PC-9 (cell line): ENCODE measurements at regions not wholly inside any gene's neighbourhood (a gene's known extent, or its start where the extent isn't known, plus 50 kb on each side); places are given as distances from the start of the nearest gene placed in this dataset.

Experiments used
- BruUV-seq: library from RNA; stranded (reverse); fragments of 400-500 nt; replicated peaks from 2 replicates; lab custom pipeline; 2021; lab: Mats Ljungman, UMichigan
- CTCF ChIA-PET: fragments of 300-600 bp; sonication (Branson Sonifier 250); formaldehyde crosslinking; loops from one replicate; lab custom pipeline; 2022; ENCODE audit warnings: antibody characterized with exemption; lab: Charles Lee
- POLR2A ChIA-PET: fragments of 300-600 bp; sonication (Branson Sonifier 250); formaldehyde crosslinking; loops from one replicate; lab custom pipeline; 2022; ENCODE audit warnings: antibody characterized with exemption; ENCODE audit not compliant: unreplicated experiment; lab: Charles Lee
- DNase-seq, 2 experiments: peaks; one replicate each; pipeline versions ENCODE4 v3.0.0 to v3.0.0-alpha.2; 2015 to 2022; ENCODE audit warnings: mixed read lengths in 1 of 2
- H2AFZ ChIP-seq: fragments of 200-600 bp; sonication (generic); 2 replicates; pipeline ENCODE4 v1.8.1; 2017; ENCODE audit warnings: antibody characterized with exemption
- H3F3A ChIP-seq: fragments of 200-600 bp; sonication (generic); 2 replicates; pipeline ENCODE4 v1.8.1; 2017; ENCODE audit warnings: antibody characterized with exemption, mild to moderate bottlenecking, low read depth; ENCODE audit not compliant: insufficient read depth
- H3K27ac ChIP-seq: fragments of 200-600 bp; sonication (generic); 2 replicates; pipeline ENCODE4 v1.6.1; 2016; ENCODE audit warnings: mixed run types
- H3K27me3 ChIP-seq: fragments of 200-600 bp; sonication (generic); 2 replicates; pipeline ENCODE4 v1.6.1; 2016; ENCODE audit warnings: low read depth, mixed run types; ENCODE audit not compliant: insufficient read depth
- H3K36me3 ChIP-seq: fragments of 200-600 bp; sonication (generic); 2 replicates; pipeline ENCODE4 v1.6.1; 2016; ENCODE audit warnings: low read depth, mixed run types
- H3K4me1 ChIP-seq: fragments of 200-600 bp; sonication (generic); replicated peaks from 2 replicates; pipeline ENCODE4 v1.6.1; 2016; ENCODE audit warnings: mixed run types; ENCODE audit not compliant: insufficient read depth
- H3K4me2 ChIP-seq: fragments of 200-600 bp; sonication (generic); 2 replicates; pipeline ENCODE4 v1.6.1; 2017; ENCODE audit warnings: mixed run types
- H3K4me3 ChIP-seq: fragments of 200-600 bp; sonication (generic); 2 replicates; pipeline ENCODE4 v1.6.1; 2016; ENCODE audit warnings: mixed run types
- H3K79me2 ChIP-seq: fragments of 200-600 bp; sonication (generic); 2 replicates; pipeline ENCODE4 v1.6.1; 2017; ENCODE audit warnings: low read depth, mixed run types
- H3K9me2 ChIP-seq: fragments of 200-600 bp; sonication (generic); 2 replicates; pipeline ENCODE4 v1.8.1; 2017; ENCODE audit warnings: mild to moderate bottlenecking; ENCODE audit not compliant: insufficient read depth
- H3K9me3 ChIP-seq: fragments of 200-600 bp; sonication (generic); 2 replicates; pipeline ENCODE4 v1.8.1; 2016; ENCODE audit warnings: low read depth; ENCODE audit not compliant: insufficient read depth
- H4K20me1 ChIP-seq: fragments of 200-600 bp; sonication (generic); 2 replicates; pipeline ENCODE4 v1.8.1; 2017; ENCODE audit not compliant: insufficient read depth
- CTCF ChIP-seq: fragments of 200-600 bp; sonication (generic); conservative IDR thresholded peaks from 2 replicates; pipeline ENCODE4 v1.6.1; 2017; ENCODE audit warnings: mixed run types, antibody characterized with exemption, mild to moderate bottlenecking, moderate library complexity
- EZH2 ChIP-seq: fragments of 200-600 bp; sonication (generic); IDR thresholded peaks from 2 replicates; pipeline ENCODE4 v1.8.0; 2017; ENCODE audit warnings: antibody characterized with exemption, low read depth
- intact Hi-C: fragments of 100-400 bp; cut with micrococcal nuclease; formaldehyde crosslinking; loops from one replicate; pipeline ENCODE4 v1.10.0; 2022; ENCODE audit not compliant: unreplicated experiment

GRCh38 chr2:60641811-60642788 is 88.6 kb upstream of the BCL11A start:
- H3F3A ChIP-seq: no peaks in the 10 kb centered on the region
- H3K27me3 ChIP-seq: peaks cover 96% of the 10 kb centered on the region
- no peak overlapping the region for H3K27ac ChIP-seq
- no peaks in the 10 kb centered on the region for H3K36me3 ChIP-seq
- H4K20me1 ChIP-seq: no peaks in the 10 kb centered on the region
- H3K9me2 ChIP-seq: no peaks in the 10 kb centered on the region
- POLR2A ChIA-PET: no interaction called here
- no TSS peak for BruUV-seq
- no peaks in the 10 kb centered on the region for H3K4me1 ChIP-seq
- intact Hi-C loops: no loop called here
- CTCF ChIA-PET: no interaction called here
- no peaks in the 10 kb centered on the region for H3K9me3 ChIP-seq
- TF ChIP-seq EZH2 (no peak), CTCF (peak; percentile 91)
- peak in 1 of 2 experiments; percentile 7 for DNase-seq
- H3K4me2 ChIP-seq: no peak overlapping the region
- no peak overlapping the region for H3K4me3 ChIP-seq
- no peak overlapping the region for H2AFZ ChIP-seq
- no peaks in the 10 kb centered on the region for H3K79me2 ChIP-seq

DNA sequence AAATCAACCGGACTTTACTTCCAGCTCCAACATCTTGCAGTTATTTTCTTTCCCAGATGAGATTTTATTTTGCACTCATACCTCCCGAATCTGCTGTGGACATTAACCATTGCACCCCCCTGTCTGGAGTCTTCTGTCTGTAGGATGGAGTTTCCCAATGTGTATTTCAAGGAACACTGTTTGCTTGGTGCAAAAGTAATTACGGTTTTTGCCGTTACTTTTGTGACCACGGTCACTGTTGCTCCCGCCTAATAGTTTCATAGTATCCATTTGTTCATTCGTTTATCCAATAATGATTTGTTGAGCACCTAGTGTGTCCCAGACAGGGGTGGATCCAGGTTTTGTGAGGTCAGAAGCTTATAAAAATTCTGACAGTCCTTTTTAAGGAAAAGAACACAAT is 90.3 kb upstream of the BCL11A start:
- POLR2A ChIA-PET: no interaction called here
- Histone ChIP-seq H3K79me2 (no peaks in the 10 kb centered on the region), H3K27ac (no peak overlapping the region), H3F3A (no peaks in the 10 kb centered on the region), H3K4me1 (no peaks in the 10 kb centered on the region), H4K20me1 (no peaks in the 10 kb centered on the region), H3K9me3 (no peaks in the 10 kb centered on the region), H3K9me2 (no peaks in the 10 kb centered on the region), H3K4me2 (no peak overlapping the region), H3K4me3 (no peak overlapping the region), H3K36me3 (no peaks in the 10 kb centered on the region), H3K27me3 (peaks cover 96% of the 10 kb centered on the region), H2AFZ (no peak overlapping the region)
- DNase-seq: no peak
- intact Hi-C loops: no loop called here
- no peak for TF ChIP-seq EZH2
- TF ChIP-seq CTCF: no peak
- BruUV-seq: no TSS peak
- CTCF ChIA-PET: no interaction called here

GRCh38 chr2:60644951-60645350 is 91.5 kb upstream of the BCL11A start:
- TF ChIP-seq EZH2 (no peak), CTCF (no peak)
- no peaks in the 10 kb centered on the region for H3K36me3 ChIP-seq
- CTCF ChIA-PET: no interaction called here
- H3K9me2 ChIP-seq: no peaks in the 10 kb centered on the region
- no peak overlapping the region for H3K27ac ChIP-seq
- BruUV-seq: no TSS peak
- peaks cover 94% of the 10 kb centered on the region for H3K27me3 ChIP-seq
- H2AFZ ChIP-seq: no peak overlapping the region
- POLR2A ChIA-PET: interaction anchor here (0.6 kb wide), 1 partner anchor 981 kb away, joined by 24 read pairs; no protein-coding TSS in a partner anchor
- no peak overlapping the region for H3K4me3 ChIP-seq
- H3K4me1 ChIP-seq: no peaks in the 10 kb centered on the region
- no peaks in the 10 kb centered on the region for H4K20me1 ChIP-seq
- DNase-seq: no peak
- H3K4me2 ChIP-seq: no peak overlapping the region
- intact Hi-C loops: no loop called here
- H3F3A ChIP-seq: no peaks in the 10 kb centered on the region
- no peaks in the 10 kb centered on the region for H3K9me3 ChIP-seq
- no peaks in the 10 kb centered on the region for H3K79me2 ChIP-seq
